ENCODE measurements at regions not wholly inside any gene's neighbourhood (a gene's known extent, or its start where the extent isn't known, plus 50 kb on each side); places are given as distances from the start of the nearest gene placed in this dataset.
"Not testable (repeated sequence)": the region's sequence is repeated elsewhere in the genome, so short reads cannot be mapped to it uniquely, and the experiment has no call there.

DNA sequence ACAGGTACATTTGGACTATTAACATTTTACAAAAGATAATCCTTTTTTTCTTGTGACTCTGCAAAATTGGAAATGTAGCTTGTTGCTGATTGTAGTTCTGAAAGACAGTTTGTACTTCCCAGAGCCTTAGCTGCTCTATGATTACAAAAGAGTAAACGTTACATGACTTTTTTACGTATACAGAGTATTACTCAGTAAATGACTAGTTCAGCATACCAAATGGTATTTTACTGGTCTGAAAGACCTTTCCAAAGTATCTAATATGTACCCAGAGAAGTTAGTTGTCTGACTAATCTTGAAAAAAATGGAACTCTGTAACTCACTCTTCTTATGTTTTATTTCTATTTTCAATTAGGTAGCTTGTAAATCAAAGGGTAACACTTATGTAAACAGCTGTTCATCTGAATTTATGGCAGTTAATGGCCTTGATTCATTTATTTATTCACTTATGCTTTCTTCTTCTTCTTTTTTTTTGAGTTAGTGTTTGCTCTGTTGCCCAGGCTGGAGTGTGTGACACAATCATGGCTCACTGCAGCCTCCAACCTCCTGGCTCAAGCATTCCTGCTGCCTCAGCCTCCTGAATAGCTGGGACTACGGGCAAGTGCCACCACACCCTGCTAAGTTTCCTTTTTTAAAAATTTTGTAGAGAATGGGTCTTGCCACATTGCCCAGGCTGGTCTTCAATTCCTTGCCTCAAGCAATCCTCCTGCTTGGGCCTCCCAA, 151.7 kb downstream of the C3orf38 start:
- DNase-seq = no peak
- TF ChIP-seq CTCF (IDR thresholded peaks at IDR 0.05; ENCODE audit: low read depth, low read length) = no peak
- H3K36me3 ChIP-seq = no peaks in the 10 kb centered on the region
- no peaks in the 10 kb centered on the region for H3K4me1 ChIP-seq
- H3K27me3 ChIP-seq = no peaks in the 10 kb centered on the region
- no peak overlapping the region for H3K4me3 ChIP-seq (ENCODE audit: low read depth, low read length)
- no peaks in the 10 kb centered on the region for H3K9me3 ChIP-seq

- Histone ChIP-seq H3K4me3 (ENCODE audit: low read depth, low read length) (no peak overlapping the region), H3K4me1 (no peaks in the 10 kb centered on the region), H3K36me3 (no peaks in the 10 kb centered on the region), H3K27me3 (no peaks in the 10 kb centered on the region), H3K9me3 (no peaks in the 10 kb centered on the region)
- no peak for DNase-seq
- no peak for TF ChIP-seq CTCF (IDR thresholded peaks at IDR 0.05; ENCODE audit: low read depth, low read length)
Measured at GRCh38 chr3:88301996-88302393, 152.2 kb downstream of the C3orf38 start.

DNA sequence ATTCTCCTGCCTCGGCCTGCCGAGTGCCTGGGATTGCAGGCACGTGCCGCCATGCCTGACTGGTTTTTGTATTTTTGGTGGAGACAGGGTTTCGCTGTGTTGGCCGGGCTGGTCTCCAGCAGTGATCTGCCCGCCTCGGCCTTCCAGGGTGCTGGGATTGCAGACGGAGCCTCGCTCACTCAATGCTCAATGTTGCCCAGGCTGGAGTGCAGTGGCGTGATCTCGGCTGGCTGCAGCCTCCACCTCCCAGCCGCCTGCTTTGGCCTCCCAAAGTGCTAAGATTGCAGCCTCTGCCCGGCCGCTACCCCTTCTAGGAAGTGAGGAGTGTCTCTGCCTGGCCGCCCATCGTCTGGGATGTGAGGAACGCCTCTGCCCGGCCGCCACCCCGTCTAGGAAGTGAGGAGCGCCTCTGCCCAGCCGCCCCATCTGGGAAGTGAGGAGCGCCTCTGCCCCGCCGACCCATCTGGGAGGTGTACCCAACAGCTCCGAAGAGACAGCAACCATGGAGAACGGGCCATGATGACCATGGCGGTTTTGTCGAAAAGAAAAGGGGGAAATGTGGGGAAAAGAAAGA, 153.7 kb downstream of the C3orf38 start:
- DNase-seq; H3K4me3 ChIP-seq (ENCODE audit: low read depth, low read length); H3K27me3 ChIP-seq; H3K4me1 ChIP-seq; H3K9me3 ChIP-seq; H3K36me3 ChIP-seq: not testable (repeated sequence)

- no peak for TF ChIP-seq CTCF (IDR thresholded peaks at IDR 0.05; ENCODE audit: low read depth, low read length)
- H3K4me1 ChIP-seq = no peaks in the 10 kb centered on the region
- H3K4me3 ChIP-seq (ENCODE audit: low read depth, low read length) = no peak overlapping the region
- DNase-seq = no peak
- H3K36me3 ChIP-seq = no peaks in the 10 kb centered on the region
- H3K27me3 ChIP-seq = peaks cover 7% of the 10 kb centered on the region; the same call in 1 of the 2 replicates
- H3K9me3 ChIP-seq = no peaks in the 10 kb centered on the region
Measured at GRCh38 chr3:88307666-88308065, 157.9 kb downstream of the C3orf38 start.

GRCh38 chr3:88311826-88312225, 162.1 kb downstream of the C3orf38 start:
- TF ChIP-seq CTCF (IDR thresholded peaks at IDR 0.05; ENCODE audit: low read depth, low read length) = no peak
- DNase-seq = no peak
- Histone ChIP-seq H3K36me3 (no peaks in the 10 kb centered on the region), H3K4me3 (ENCODE audit: low read depth, low read length) (no peak overlapping the region), H3K4me1 (no peaks in the 10 kb centered on the region), H3K27me3 (peaks cover 7% of the 10 kb centered on the region; the same call in 1 of the 2 replicates), H3K9me3 (no peaks in the 10 kb centered on the region)

DNA sequence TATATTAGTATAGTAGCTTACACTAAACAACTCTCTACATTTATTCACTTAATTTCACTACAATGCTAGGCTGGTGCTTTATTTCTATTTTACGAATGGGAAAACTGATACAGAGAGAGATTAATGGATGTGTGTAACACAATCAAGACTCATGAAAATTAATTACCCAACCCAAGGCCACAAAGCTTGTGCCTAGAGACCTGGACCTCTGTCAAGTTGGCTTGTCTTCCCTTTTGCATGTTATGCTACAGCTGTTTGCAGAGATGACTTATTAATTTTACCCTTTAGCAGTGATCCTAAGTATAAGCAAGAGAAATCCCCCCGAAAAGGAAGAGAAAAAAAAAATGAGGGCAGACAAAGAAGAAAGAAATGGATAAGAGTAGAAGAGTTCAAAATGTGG, 162.5 kb downstream of the C3orf38 start:
- H3K9me3 ChIP-seq = no peaks in the 10 kb centered on the region
- no peaks in the 10 kb centered on the region for H3K36me3 ChIP-seq
- H3K4me1 ChIP-seq = no peaks in the 10 kb centered on the region
- no peak for TF ChIP-seq CTCF (IDR thresholded peaks at IDR 0.05; ENCODE audit: low read depth, low read length)
- no peak for DNase-seq
- H3K4me3 ChIP-seq (ENCODE audit: low read depth, low read length) = no peak overlapping the region
- H3K27me3 ChIP-seq = peaks cover 7% of the 10 kb centered on the region; the same call in 1 of the 2 replicates

All from BE2C (cell line).